K562 (cell line): ENCODE measurements at regions not wholly inside any gene's neighbourhood (a gene's known extent, or its start where the extent isn't known, plus 50 kb on each side); places are given as distances from the start of the nearest gene placed in this dataset.

Source experiments
- ATAC-seq: fragments of 200-7000 bp; cut with Tn5 transposase; 3 replicates; pipeline ENCODE4 v1.9.1; 2020; ENCODE audit warnings: moderate library complexity
- BruUV-seq: library from RNA; stranded (reverse); fragments of 400-500 nt; replicated peaks from 2 replicates; lab custom pipeline; 2021; lab: Mats Ljungman, UMichigan
- CTCF ChIA-PET: fragments of 300-600 bp; formaldehyde crosslinking; extraction: SDS; loops from one replicate; lab custom pipeline; 2021; ENCODE audit warnings: low intra/inter-chr PET ratio; lab: Yijun Ruan, JAX
- POLR2A ChIA-PET: fragments of 300-600, 350-650 bp; sonication (Branson Sonifier 250); formaldehyde crosslinking; extraction: SDS; loops from one replicate; lab custom pipeline; 2021; ENCODE audit warnings: antibody characterized with exemption, inconsistent platforms; lab: Yijun Ruan, JAX
- DNase-seq, 4 experiments: peaks; one replicate each; pipeline versions ENCODE4 v3.0.0 to v3.0.0-alpha.2; 2011 to 2018; ENCODE audit warnings: low spot score in 3 of 4, mixed read lengths in 3 of 4; ENCODE audit errors: extremely low read depth in 1 of 4
- FAIRE-seq: peaks from 2 replicates; lab custom pipeline; 2011; peaks lifted over from hg19 to GRCh38; lab: Jason Lieb, UNC
- H2AFZ ChIP-seq: 2 replicates; pipeline ENCODE4 v1.6.0; 2011; ENCODE audit warnings: low read depth, low read length, control low read depth, inconsistent platforms
- H3K27ac ChIP-seq: fragments of 200-600 bp; 3 replicates; pipeline ENCODE4 v1.8.0; 2011; ENCODE audit warnings: low read depth, mild to moderate bottlenecking, control low read depth, inconsistent platforms, low read length, moderate library complexity, mixed read lengths; ENCODE audit errors: extremely low read depth
- H3K27me3 ChIP-seq, 2 experiments: fragments of 300-600 bp in 1 of 2; 2 replicates in 1 of 2; 3 replicates in 1 of 2; pipeline versions ENCODE4 v1.6.0 to v1.8.0; 2011; ENCODE audit warnings: inconsistent platforms in 2 of 2, low read length in 2 of 2, mild to moderate bottlenecking in 1 of 2, mixed read lengths in 1 of 2, moderate library complexity in 1 of 2; ENCODE audit not compliant: control insufficient read depth in 2 of 2, insufficient read depth in 2 of 2
- H3K36me3 ChIP-seq: fragments of 300-600 bp; 3 replicates; pipeline ENCODE4 v1.8.0; 2011; ENCODE audit warnings: mild to moderate bottlenecking, low read length, inconsistent platforms; ENCODE audit not compliant: control insufficient read depth, insufficient read depth
- H3K4me1 ChIP-seq, 2 experiments: fragments of 200-600 bp in 1 of 2; replicated peaks in 1 of 2; 2 replicates in 1 of 2; 3 replicates in 1 of 2; pipeline versions ENCODE4 v1.5.1 to v1.8.0; 2011; ENCODE audit warnings: inconsistent platforms in 2 of 2, low read length in 2 of 2, mild to moderate bottlenecking in 1 of 2, mixed read lengths in 1 of 2, moderate library complexity in 1 of 2; ENCODE audit not compliant: control insufficient read depth in 2 of 2, insufficient read depth in 2 of 2
- H3K4me2 ChIP-seq: 2 replicates; pipeline ENCODE4 v1.6.1; 2011; ENCODE audit warnings: low read length, control low read depth, inconsistent platforms, mixed read lengths; ENCODE audit not compliant: insufficient read depth
- H3K4me3 ChIP-seq: fragments of 200-600 bp; sonication (generic), shearing (Covaris generic); 2 replicates; pipeline ENCODE4 v1.5.1; 2016; ENCODE audit warnings: control low read depth, inconsistent platforms
- H3K79me2 ChIP-seq: fragments of 200-600 bp; 3 replicates; pipeline ENCODE4 v1.8.0; 2011; ENCODE audit warnings: low read length, inconsistent platforms; ENCODE audit not compliant: control insufficient read depth, insufficient read depth
- H3K9ac ChIP-seq, 2 experiments: 2 replicates each; pipeline versions ENCODE4 v1.6.0 to v1.6.1; 2011; ENCODE audit warnings: low read depth in 2 of 2, low read length in 2 of 2, control low read depth in 1 of 2, inconsistent platforms in 1 of 2, mild to moderate bottlenecking in 1 of 2, mixed read lengths in 1 of 2; ENCODE audit not compliant: insufficient read depth in 1 of 2
- H3K9me1 ChIP-seq: one replicate; pipeline ENCODE4 v1.6.0; 2011; ENCODE audit warnings: inconsistent platforms, mild to moderate bottlenecking, low read length, moderate library complexity; ENCODE audit not compliant: control insufficient read depth, insufficient read depth
- H3K9me3 ChIP-seq: replicated peaks from 2 replicates; pipeline ENCODE4 v1.5.1; 2011; ENCODE audit warnings: low read depth, low read length, inconsistent platforms; ENCODE audit not compliant: control insufficient read depth, insufficient read depth
- H4K20me1 ChIP-seq: replicated peaks from 2 replicates; pipeline ENCODE4 v1.6.1; 2011; ENCODE audit warnings: low read length, inconsistent platforms, mixed read lengths; ENCODE audit not compliant: control insufficient read depth, insufficient read depth
- ATF7 ChIP-seq: fragments of 450-650 bp; IDR thresholded peaks from 2 replicates; pipeline ENCODE4 v1.7.1; 2014; ENCODE audit warnings: mild to moderate bottlenecking, moderate library complexity
- CREB1 ChIP-seq, 2 experiments: sonication (generic) in 1 of 2; formaldehyde crosslinking in 1 of 2; IDR thresholded peaks; 2 replicates each; pipeline versions ENCODE4 v1.6.1 to v1.8.0; 2012 to 2022; ENCODE audit warnings: inconsistent platforms in 1 of 2, mild to moderate bottlenecking in 1 of 2, missing genetic modification reagents in 1 of 2, moderate library complexity in 1 of 2
- MIER1 ChIP-seq: fragments of 450-650 bp; IDR thresholded peaks from 2 replicates; pipeline ENCODE4 v1.6.1; 2016; ENCODE audit warnings: antibody characterized with exemption, mild to moderate bottlenecking, low read depth
- NR2C1 ChIP-seq, 2 experiments: fragments of 450-650 bp; IDR thresholded peaks; 2 replicates each; pipeline ENCODE4 v1.6.1; 2017; ENCODE audit warnings: mild to moderate bottlenecking in 2 of 2, antibody characterized with exemption in 1 of 2, inconsistent platforms in 1 of 2, missing compliant biosample characterization in 1 of 2, missing genetic modification characterization in 1 of 2
- PCBP1 ChIP-seq: fragments of 200-400 bp; formaldehyde crosslinking; IDR thresholded peaks from 2 replicates; pipeline ENCODE4 v1.6.1; 2018; ENCODE audit warnings: mild to moderate bottlenecking, low read depth, low read length; ENCODE audit not compliant: poor library complexity, severe bottlenecking
- RBM25 ChIP-seq: fragments of 200-400 bp; formaldehyde crosslinking; IDR thresholded peaks from 2 replicates; pipeline ENCODE4 v1.6.1; 2018; ENCODE audit warnings: low read length, low read depth, moderate library complexity; ENCODE audit not compliant: severe bottlenecking
- RBM39 ChIP-seq: fragments of 200-400 bp; formaldehyde crosslinking; optimal IDR thresholded peaks from 2 replicates; pipeline ENCODE3; 2018; ENCODE audit warnings: low read depth, low read length
- RNF2 ChIP-seq: sonication (generic); IDR thresholded peaks from 2 replicates; pipeline ENCODE4 v1.6.1; 2016
- SLC30A9 ChIP-seq: fragments of 250-450 bp; sonication (Bioruptor Pico); IDR thresholded peaks from 2 replicates; pipeline ENCODE4 v1.8.0; 2022; ENCODE audit warnings: mild to moderate bottlenecking, moderate library complexity
- SOX6 ChIP-seq: fragments of 450-650 bp; IDR thresholded peaks from 2 replicates; pipeline ENCODE4 v1.6.1; 2014; ENCODE audit warnings: mild to moderate bottlenecking
- TFAM ChIP-seq: fragments of 250-450 bp; sonication (Bioruptor Pico); conservative IDR thresholded peaks from 2 replicates; pipeline ENCODE4 v1.5.0; 2021; ENCODE audit warnings: mild to moderate bottlenecking, moderate library complexity
- YBX1 ChIP-seq: fragments of 450-650 bp; IDR thresholded peaks from 2 replicates; pipeline ENCODE4 v1.7.1; 2016; ENCODE audit warnings: mild to moderate bottlenecking
- ZNF347 ChIP-seq: fragments of 450-650 bp; formaldehyde crosslinking; IDR thresholded peaks from 2 replicates; pipeline ENCODE4 v1.4.0; 2020; ENCODE audit warnings: low read depth, mild to moderate bottlenecking, moderate library complexity
- ZNF445 ChIP-seq: fragments of 250-450 bp; sonication (Bioruptor Pico); IDR thresholded peaks from 2 replicates; pipeline ENCODE4 v1.4.0; 2020; ENCODE audit warnings: low read depth, mild to moderate bottlenecking, moderate library complexity
- in situ Hi-C: fragments of 300-500 bp; cut with MboI; formaldehyde crosslinking; loops from 4 replicates; pipeline ENCODE4 v1.15.0; 2018; ENCODE audit warnings: inconsistent platforms, mixed read lengths
- intact Hi-C: fragments of 100-400 bp; cut with micrococcal nuclease; formaldehyde crosslinking; loops from 2 replicates; pipeline ENCODE4 v1.14.2; 2022
- TF ChIP-seq, protein P1 (sequence below): sonication (generic); formaldehyde crosslinking; IDR thresholded peaks from 2 replicates; pipeline ENCODE4 v1.8.0; 2022; ENCODE audit warnings: mild to moderate bottlenecking, missing genetic modification reagents
- TF ChIP-seq, protein P2 (sequence below): fragments of 450-650 bp; IDR thresholded peaks from 2 replicates; pipeline ENCODE4 v1.7.1; 2018; ENCODE audit warnings: mild to moderate bottlenecking, low read depth; ENCODE audit not compliant: partially characterized antibody
- TF ChIP-seq, protein P3 (sequence below): fragments of 450-650 bp; conservative IDR thresholded peaks from 2 replicates; pipeline ENCODE4 v1.6.1; 2016; ENCODE audit warnings: missing genetic modification characterization, low read depth, mild to moderate bottlenecking, control low read depth, missing compliant biosample characterization

DNA sequence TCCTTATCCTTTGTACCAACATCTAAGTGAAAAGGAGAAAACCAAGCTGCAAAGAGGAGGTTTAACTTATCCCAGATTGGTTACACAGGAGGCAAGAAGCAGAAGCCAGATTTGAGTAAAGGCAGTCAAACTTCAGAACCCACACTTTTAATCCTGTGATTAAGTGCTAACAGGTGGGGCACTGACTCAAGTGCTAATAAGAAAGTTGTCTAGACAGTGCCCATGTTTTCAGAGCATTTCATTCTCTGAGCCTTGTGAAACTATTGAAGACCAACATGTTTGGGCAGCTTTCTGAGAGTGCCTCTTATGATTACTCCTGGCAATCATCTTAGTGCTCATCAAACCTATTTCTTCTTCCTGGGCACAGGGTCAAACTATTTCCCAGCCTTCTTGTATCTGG, 380.8 kb downstream of the KCNRG start:
- Histone ChIP-seq H3K36me3 (no peaks in the 10 kb centered on the region), H4K20me1 (no peaks in the 10 kb centered on the region), H3K4me3 (no peak overlapping the region), H3K27ac (no peak overlapping the region), H3K27me3 (no peaks in the 10 kb centered on the region), H3K4me1 (peaks cover 3 to 10% of the 10 kb centered on the region in 2 experiments; a peak in 3 of 5 replicates), H3K9ac (no peak overlapping the region), H3K4me2 (no peak overlapping the region), H3K79me2 (no peaks in the 10 kb centered on the region), H3K9me3 (no peaks in the 10 kb centered on the region), H3K9me1 (no peaks in the 10 kb centered on the region), H2AFZ (no peak overlapping the region)
- ChIA-PET POLR2A (no interaction called here), CTCF (no interaction called here)
- in situ Hi-C loops = no loop called here
- ATAC-seq = no peak
- FAIRE-seq = no peak
- BruUV-seq = no TSS peak
- no peak for DNase-seq
- intact Hi-C loops = no loop called here
- TF ChIP-seq CREB1 (IDR thresholded peaks at IDR 0.05) (no peak), CREB1 (CRISPR knock-in tag; IDR thresholded peaks at IDR 0.05) (no peak), MIER1 (no peak), NR2C1 (IDR thresholded peaks at IDR 0.05) (no peak), NR2C1 (tag; IDR thresholded peaks at IDR 0.05) (no peak), SLC30A9 (CRISPR knock-in tag) (no peak), YBX1 (no peak), TFAM (CRISPR knock-in tag) (no peak), PCBP1 (no peak), RBM39 (no peak), RNF2 (no peak), ATF7 (no peak), SOX6 (no peak), ZNF347 (CRISPR knock-in tag) (no peak), ZNF445 (CRISPR knock-in tag) (no peak), RBM25 (no peak)
- TF ChIP-seq, protein P1, sequence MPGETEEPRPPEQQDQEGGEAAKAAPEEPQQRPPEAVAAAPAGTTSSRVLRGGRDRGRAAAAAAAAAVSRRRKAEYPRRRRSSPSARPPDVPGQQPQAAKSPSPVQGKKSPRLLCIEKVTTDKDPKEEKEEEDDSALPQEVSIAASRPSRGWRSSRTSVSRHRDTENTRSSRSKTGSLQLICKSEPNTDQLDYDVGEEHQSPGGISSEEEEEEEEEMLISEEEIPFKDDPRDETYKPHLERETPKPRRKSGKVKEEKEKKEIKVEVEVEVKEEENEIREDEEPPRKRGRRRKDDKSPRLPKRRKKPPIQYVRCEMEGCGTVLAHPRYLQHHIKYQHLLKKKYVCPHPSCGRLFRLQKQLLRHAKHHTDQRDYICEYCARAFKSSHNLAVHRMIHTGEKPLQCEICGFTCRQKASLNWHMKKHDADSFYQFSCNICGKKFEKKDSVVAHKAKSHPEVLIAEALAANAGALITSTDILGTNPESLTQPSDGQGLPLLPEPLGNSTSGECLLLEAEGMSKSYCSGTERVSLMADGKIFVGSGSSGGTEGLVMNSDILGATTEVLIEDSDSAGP (CRISPR knock-in tag) = no peak
- TF ChIP-seq, protein P2, sequence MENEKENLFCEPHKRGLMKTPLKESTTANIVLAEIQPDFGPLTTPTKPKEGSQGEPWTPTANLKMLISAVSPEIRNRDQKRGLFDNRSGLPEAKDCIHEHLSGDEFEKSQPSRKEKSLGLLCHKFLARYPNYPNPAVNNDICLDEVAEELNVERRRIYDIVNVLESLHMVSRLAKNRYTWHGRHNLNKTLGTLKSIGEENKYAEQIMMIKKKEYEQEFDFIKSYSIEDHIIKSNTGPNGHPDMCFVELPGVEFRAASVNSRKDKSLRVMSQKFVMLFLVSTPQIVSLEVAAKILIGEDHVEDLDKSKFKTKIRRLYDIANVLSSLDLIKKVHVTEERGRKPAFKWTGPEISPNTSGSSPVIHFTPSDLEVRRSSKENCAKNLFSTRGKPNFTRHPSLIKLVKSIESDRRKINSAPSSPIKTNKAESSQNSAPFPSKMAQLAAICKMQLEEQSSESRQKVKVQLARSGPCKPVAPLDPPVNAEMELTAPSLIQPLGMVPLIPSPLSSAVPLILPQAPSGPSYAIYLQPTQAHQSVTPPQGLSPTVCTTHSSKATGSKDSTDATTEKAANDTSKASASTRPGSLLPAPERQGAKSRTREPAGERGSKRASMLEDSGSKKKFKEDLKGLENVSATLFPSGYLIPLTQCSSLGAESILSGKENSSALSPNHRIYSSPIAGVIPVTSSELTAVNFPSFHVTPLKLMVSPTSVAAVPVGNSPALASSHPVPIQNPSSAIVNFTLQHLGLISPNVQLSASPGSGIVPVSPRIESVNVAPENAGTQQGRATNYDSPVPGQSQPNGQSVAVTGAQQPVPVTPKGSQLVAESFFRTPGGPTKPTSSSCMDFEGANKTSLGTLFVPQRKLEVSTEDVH = no peak
- TF ChIP-seq, protein P3, sequence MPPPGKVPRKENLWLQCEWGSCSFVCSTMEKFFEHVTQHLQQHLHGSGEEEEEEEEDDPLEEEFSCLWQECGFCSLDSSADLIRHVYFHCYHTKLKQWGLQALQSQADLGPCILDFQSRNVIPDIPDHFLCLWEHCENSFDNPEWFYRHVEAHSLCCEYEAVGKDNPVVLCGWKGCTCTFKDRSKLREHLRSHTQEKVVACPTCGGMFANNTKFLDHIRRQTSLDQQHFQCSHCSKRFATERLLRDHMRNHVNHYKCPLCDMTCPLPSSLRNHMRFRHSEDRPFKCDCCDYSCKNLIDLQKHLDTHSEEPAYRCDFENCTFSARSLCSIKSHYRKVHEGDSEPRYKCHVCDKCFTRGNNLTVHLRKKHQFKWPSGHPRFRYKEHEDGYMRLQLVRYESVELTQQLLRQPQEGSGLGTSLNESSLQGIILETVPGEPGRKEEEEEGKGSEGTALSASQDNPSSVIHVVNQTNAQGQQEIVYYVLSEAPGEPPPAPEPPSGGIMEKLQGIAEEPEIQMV (tag) = no peak
